ENCODE measurements at regions not wholly inside any gene's neighbourhood (a gene's known extent, or its start where the extent isn't known, plus 50 kb on each side); places are given as distances from the start of the nearest gene placed in this dataset.
"Not testable (repeated sequence)": the region's sequence is repeated elsewhere in the genome, so short reads cannot be mapped to it uniquely, and the experiment has no call there.

GRCh38 chr7:120186688-120187087, 86.3 kb upstream of the KCND2 start:
- no peak overlapping the region for H3K4me3 Mint-ChIP-seq (ENCODE audit: unreplicated experiment)
- H3K36me3 Mint-ChIP-seq (ENCODE audit: insufficient read depth, unreplicated experiment), result no peaks in the 10 kb centered on the region
- H3K9me3 Mint-ChIP-seq (ENCODE audit: unreplicated experiment), result no peaks in the 10 kb centered on the region
- no TSS peak for BruUV-seq (replicated peaks)
- TF ChIP-seq CTCF (IDR thresholded peaks at IDR 0.05; ENCODE audit: unreplicated experiment), result no peak
- H3K27me3 Mint-ChIP-seq (ENCODE audit: insufficient read depth, unreplicated experiment), result peaks cover 31% of the 10 kb centered on the region
- no peak for DNase-seq (ENCODE audit: unreplicated experiment)
- no peaks in the 10 kb centered on the region for H3K4me1 Mint-ChIP-seq (ENCODE audit: insufficient read depth, unreplicated experiment)
- CTCF ChIA-PET, result no interaction called here
- POLR2A ChIA-PET, result no interaction called here
- no peak overlapping the region for H3K27ac Mint-ChIP-seq (ENCODE audit: low read depth, unreplicated experiment)
- intact Hi-C loops (cut with micrococcal nuclease), result no loop called here

GRCh38 chr7:120189623-120190022, 83.4 kb upstream of the KCND2 start:
- no peaks in the 10 kb centered on the region for H3K4me1 Mint-ChIP-seq (ENCODE audit: insufficient read depth, unreplicated experiment)
- H3K27me3 Mint-ChIP-seq (ENCODE audit: insufficient read depth, unreplicated experiment), result peaks cover 21% of the 10 kb centered on the region

GRCh38 chr7:120190109-120190508, 82.9 kb upstream of the KCND2 start:
- POLR2A ChIA-PET, result no interaction called here
- DNase-seq (ENCODE audit: unreplicated experiment), result no peak
- no peak for TF ChIP-seq CTCF (IDR thresholded peaks at IDR 0.05; ENCODE audit: unreplicated experiment)
- Mint-ChIP-seq H3K4me1 (ENCODE audit: insufficient read depth, unreplicated experiment) (no peaks in the 10 kb centered on the region), H3K27me3 (ENCODE audit: insufficient read depth, unreplicated experiment) (peaks cover 25% of the 10 kb centered on the region), H3K27ac (ENCODE audit: low read depth, unreplicated experiment) (no peak overlapping the region), H3K4me3 (ENCODE audit: unreplicated experiment) (no peak overlapping the region), H3K36me3 (ENCODE audit: insufficient read depth, unreplicated experiment) (no peaks in the 10 kb centered on the region), H3K9me3 (ENCODE audit: unreplicated experiment) (no peaks in the 10 kb centered on the region)
- CTCF ChIA-PET, result no interaction called here
- no TSS peak for BruUV-seq (replicated peaks)
- intact Hi-C loops (cut with micrococcal nuclease), result no loop called here

More at GRCh38 chr7:120189623-120190022, 83.4 kb upstream of the KCND2 start:
- BruUV-seq (replicated peaks), result no TSS peak
- TF ChIP-seq CTCF (IDR thresholded peaks at IDR 0.05; ENCODE audit: unreplicated experiment), result no peak
- DNase-seq (ENCODE audit: unreplicated experiment), result no peak
- Mint-ChIP-seq H3K27ac (ENCODE audit: low read depth, unreplicated experiment) (no peak overlapping the region), H3K4me3 (ENCODE audit: unreplicated experiment) (no peak overlapping the region), H3K9me3 (ENCODE audit: unreplicated experiment) (no peaks in the 10 kb centered on the region), H3K36me3 (ENCODE audit: insufficient read depth, unreplicated experiment) (no peaks in the 10 kb centered on the region)
- ChIA-PET CTCF (no interaction called here), POLR2A (no interaction called here)
- intact Hi-C loops (cut with micrococcal nuclease), result no loop called here

GRCh38 chr7:120190566-120190965, 82.4 kb upstream of the KCND2 start:
- no peak for DNase-seq (ENCODE audit: unreplicated experiment)
- Mint-ChIP-seq H3K27ac (ENCODE audit: low read depth, unreplicated experiment) (no peak overlapping the region), H3K9me3 (ENCODE audit: unreplicated experiment) (no peaks in the 10 kb centered on the region), H3K4me3 (ENCODE audit: unreplicated experiment) (no peak overlapping the region), H3K27me3 (ENCODE audit: insufficient read depth, unreplicated experiment) (peaks cover 25% of the 10 kb centered on the region), H3K4me1 (ENCODE audit: insufficient read depth, unreplicated experiment) (no peaks in the 10 kb centered on the region), H3K36me3 (ENCODE audit: insufficient read depth, unreplicated experiment) (no peaks in the 10 kb centered on the region)
- CTCF ChIA-PET, result no interaction called here
- POLR2A ChIA-PET, result no interaction called here
- intact Hi-C loops (cut with micrococcal nuclease), result no loop called here
- TF ChIP-seq CTCF (IDR thresholded peaks at IDR 0.05; ENCODE audit: unreplicated experiment), result no peak
- BruUV-seq (replicated peaks), result no TSS peak

GRCh38 chr7:120191423-120191822, 81.6 kb upstream of the KCND2 start:
- BruUV-seq (replicated peaks); H3K27ac Mint-ChIP-seq (ENCODE audit: low read depth, unreplicated experiment); POLR2A ChIA-PET; H3K4me1 Mint-ChIP-seq (ENCODE audit: insufficient read depth, unreplicated experiment); H3K36me3 Mint-ChIP-seq (ENCODE audit: insufficient read depth, unreplicated experiment); H3K9me3 Mint-ChIP-seq (ENCODE audit: unreplicated experiment); CTCF ChIA-PET; DNase-seq (ENCODE audit: unreplicated experiment); intact Hi-C loops (cut with micrococcal nuclease); H3K4me3 Mint-ChIP-seq (ENCODE audit: unreplicated experiment): not testable (repeated sequence)
- peaks cover 25% of the 10 kb centered on the region for H3K27me3 Mint-ChIP-seq (ENCODE audit: insufficient read depth, unreplicated experiment)

Data from MCF 10A (cell line).